ENCODE measurements at regions not wholly inside any gene's neighbourhood (a gene's known extent, or its start where the extent isn't known, plus 50 kb on each side); places are given as distances from the start of the nearest gene placed in this dataset.

DNA sequence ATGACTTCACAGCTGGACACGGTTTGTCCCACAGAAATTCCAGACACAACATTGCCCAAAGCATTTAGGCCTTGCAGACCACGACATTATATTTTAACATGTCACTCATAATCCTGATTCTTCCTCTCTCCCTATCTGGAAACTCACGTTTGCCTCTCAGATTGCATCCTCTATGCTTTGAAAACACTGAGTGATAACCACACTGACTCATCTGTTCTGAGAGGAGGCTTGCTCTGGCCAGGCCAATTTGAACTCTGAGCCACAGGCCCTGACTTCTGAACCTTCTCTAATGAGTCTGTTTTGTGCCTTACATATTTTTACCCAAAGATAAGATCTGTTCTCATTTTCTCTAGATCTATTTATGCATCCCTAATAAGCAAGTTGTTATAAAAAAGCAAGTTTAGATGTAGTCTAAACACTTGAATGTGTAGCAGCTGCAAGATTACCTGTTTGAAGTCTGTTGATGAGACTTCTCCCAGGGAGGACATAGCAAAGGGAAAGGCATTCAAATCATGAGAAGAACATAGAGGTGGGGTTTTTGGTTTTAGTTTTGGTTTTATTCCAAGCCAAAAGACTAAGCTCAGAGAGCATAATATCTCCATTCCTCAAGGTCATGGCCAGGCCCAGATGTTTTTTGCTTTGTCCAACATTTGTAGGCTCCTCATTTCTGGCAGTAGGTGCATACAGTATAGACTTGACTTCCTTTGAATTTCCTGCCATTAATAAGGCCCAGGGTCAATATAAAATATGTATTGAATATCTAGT lies 234.4 kb upstream of the LRTM1 start:
- Histone ChIP-seq H3K27me3 (ENCODE audit: low read depth) (no peaks in the 10 kb centered on the region), H3K9me3 (no peaks in the 10 kb centered on the region), H3K4me1 (no peaks in the 10 kb centered on the region), H3K36me3 (no peaks in the 10 kb centered on the region), H3K4me3 (no peak overlapping the region), H3K27ac (no peak overlapping the region)
- DNase-seq (no peak), ATAC-seq (no peak)
- TF ChIP-seq, protein P1, sequence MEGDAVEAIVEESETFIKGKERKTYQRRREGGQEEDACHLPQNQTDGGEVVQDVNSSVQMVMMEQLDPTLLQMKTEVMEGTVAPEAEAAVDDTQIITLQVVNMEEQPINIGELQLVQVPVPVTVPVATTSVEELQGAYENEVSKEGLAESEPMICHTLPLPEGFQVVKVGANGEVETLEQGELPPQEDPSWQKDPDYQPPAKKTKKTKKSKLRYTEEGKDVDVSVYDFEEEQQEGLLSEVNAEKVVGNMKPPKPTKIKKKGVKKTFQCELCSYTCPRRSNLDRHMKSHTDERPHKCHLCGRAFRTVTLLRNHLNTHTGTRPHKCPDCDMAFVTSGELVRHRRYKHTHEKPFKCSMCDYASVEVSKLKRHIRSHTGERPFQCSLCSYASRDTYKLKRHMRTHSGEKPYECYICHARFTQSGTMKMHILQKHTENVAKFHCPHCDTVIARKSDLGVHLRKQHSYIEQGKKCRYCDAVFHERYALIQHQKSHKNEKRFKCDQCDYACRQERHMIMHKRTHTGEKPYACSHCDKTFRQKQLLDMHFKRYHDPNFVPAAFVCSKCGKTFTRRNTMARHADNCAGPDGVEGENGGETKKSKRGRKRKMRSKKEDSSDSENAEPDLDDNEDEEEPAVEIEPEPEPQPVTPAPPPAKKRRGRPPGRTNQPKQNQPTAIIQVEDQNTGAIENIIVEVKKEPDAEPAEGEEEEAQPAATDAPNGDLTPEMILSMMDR (IDR thresholded peaks at IDR 0.05), result no peak
- intact Hi-C loops (cut with DNase I), result no loop called here

GRCh38 chr3:55161231-55161630 lies 233.4 kb upstream of the LRTM1 start:
- Histone ChIP-seq H3K4me3 (no peak overlapping the region), H3K36me3 (no peaks in the 10 kb centered on the region), H3K4me1 (no peaks in the 10 kb centered on the region), H3K27ac (no peak overlapping the region), H3K27me3 (ENCODE audit: low read depth) (no peaks in the 10 kb centered on the region), H3K9me3 (no peaks in the 10 kb centered on the region)
- intact Hi-C loops (cut with DNase I), result no loop called here
- no peak for DNase-seq
- ATAC-seq, result no peak
- TF ChIP-seq, protein P1 (IDR thresholded peaks at IDR 0.05), result no peak

- DNase-seq, result no peak
- TF ChIP-seq, protein P1 (IDR thresholded peaks at IDR 0.05), result no peak
- no peaks in the 10 kb centered on the region for H3K27me3 ChIP-seq (ENCODE audit: low read depth)
- no peak overlapping the region for H3K4me3 ChIP-seq
- no peak overlapping the region for H3K27ac ChIP-seq
- H3K36me3 ChIP-seq, result no peaks in the 10 kb centered on the region
- ATAC-seq, result peak in 1 of 2 donors; percentile 41
- H3K9me3 ChIP-seq, result no peaks in the 10 kb centered on the region
- intact Hi-C loops (cut with DNase I), result no loop called here
- no peaks in the 10 kb centered on the region for H3K4me1 ChIP-seq
Measured at GRCh38 chr3:55160241-55160983, 232.6 kb upstream of the LRTM1 start.

DNA sequence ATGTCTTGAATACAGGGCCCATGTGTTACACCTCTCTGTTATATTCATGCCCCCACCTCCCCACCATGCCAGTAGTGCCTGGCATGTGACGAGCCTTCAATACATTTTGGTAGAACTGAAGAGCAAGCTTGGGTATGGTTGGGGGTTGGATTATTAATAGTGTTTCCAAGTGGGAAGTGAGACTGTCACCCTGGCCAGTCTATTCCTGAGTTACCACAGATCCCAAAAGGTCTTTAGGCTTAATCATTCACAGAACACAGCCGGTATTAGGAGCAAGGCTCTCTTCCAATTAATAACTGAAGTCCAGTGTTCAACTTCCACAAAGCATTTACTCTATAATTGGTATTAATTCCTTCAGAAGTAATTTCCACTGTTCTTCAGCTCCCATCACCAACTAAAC lies 231.9 kb upstream of the LRTM1 start:
- intact Hi-C loops (cut with DNase I), result no loop called here
- no peaks in the 10 kb centered on the region for H3K27me3 ChIP-seq (ENCODE audit: low read depth)
- no peaks in the 10 kb centered on the region for H3K9me3 ChIP-seq
- H3K4me1 ChIP-seq, result no peaks in the 10 kb centered on the region
- H3K36me3 ChIP-seq, result no peaks in the 10 kb centered on the region
- no peak overlapping the region for H3K4me3 ChIP-seq
- DNase-seq, result no peak
- TF ChIP-seq, protein P1 (IDR thresholded peaks at IDR 0.05), result no peak
- ATAC-seq, result no peak
- no peak overlapping the region for H3K27ac ChIP-seq

DNA sequence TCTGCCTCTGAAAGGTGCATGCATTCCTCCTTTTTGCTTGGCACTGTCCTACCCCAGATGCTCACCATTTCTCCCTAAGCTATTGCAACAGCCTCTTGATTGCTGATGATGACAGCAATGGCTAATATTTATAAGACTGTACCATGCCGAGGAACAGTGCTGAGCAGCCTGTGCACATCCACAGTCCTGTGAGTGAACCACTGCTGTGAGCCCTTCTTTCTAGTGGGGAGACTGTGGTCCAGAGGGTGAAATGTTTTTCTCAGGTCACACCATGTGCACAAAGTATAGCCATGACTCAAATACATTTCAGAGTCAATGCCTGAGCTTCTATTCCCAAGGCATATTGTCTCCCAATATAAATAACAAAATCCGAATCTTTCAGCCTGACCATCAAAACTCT lies 231.2 kb upstream of the LRTM1 start:
- no peaks in the 10 kb centered on the region for H3K9me3 ChIP-seq
- no peaks in the 10 kb centered on the region for H3K27me3 ChIP-seq (ENCODE audit: low read depth)
- H3K27ac ChIP-seq, result no peak overlapping the region
- no peaks in the 10 kb centered on the region for H3K36me3 ChIP-seq
- no peaks in the 10 kb centered on the region for H3K4me1 ChIP-seq
- no peak overlapping the region for H3K4me3 ChIP-seq
- TF ChIP-seq, protein P1 (IDR thresholded peaks at IDR 0.05), result no peak
- intact Hi-C loops (cut with DNase I), result no loop called here
- DNase-seq, result no peak
- ATAC-seq, result no peak
